ENCODE measurements at regions not wholly inside any gene's neighbourhood (a gene's known extent, or its start where the extent isn't known, plus 50 kb on each side); places are given as distances from the start of the nearest gene placed in this dataset.

DNA sequence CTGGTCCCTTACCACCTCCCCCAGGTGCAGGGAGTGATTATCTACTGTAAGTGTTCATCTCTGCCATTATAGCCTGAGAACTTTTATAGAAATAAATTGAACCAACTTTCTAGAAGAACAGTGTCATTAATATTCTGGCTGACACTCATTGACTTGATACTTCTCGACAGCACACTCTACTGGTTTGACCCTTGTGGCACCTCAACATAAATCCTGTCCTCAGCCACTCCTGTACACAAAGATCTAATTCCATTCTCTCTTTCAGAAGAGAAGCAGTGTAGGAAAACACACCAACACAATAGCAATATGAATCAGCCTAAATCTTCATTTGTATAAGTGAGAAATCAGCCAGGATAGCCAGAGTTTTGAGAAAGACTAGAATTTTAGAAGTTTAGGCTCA is 417.7 kb downstream of the TAF11L14 start:
- Histone ChIP-seq H3K9me3 (no peaks in the 10 kb centered on the region), H3K36me3 (no peaks in the 10 kb centered on the region), H3K4me3 (no peak overlapping the region), H3K27me3 (no peaks in the 10 kb centered on the region), H3K4me1 (no peaks in the 10 kb centered on the region), H3K27ac (no peak overlapping the region)
- WGBS, 5 donors = 14 to 20% (median 16%) methylated on average over 1 of the region's 1 CpG
- TF ChIP-seq EP300 (IDR thresholded peaks at IDR 0.05) (no peak), POLR2A (IDR thresholded peaks at IDR 0.05) (no peak), POLR2AphosphoS5 (IDR thresholded peaks at IDR 0.05) (no peak)
- TF ChIP-seq, protein P1, sequence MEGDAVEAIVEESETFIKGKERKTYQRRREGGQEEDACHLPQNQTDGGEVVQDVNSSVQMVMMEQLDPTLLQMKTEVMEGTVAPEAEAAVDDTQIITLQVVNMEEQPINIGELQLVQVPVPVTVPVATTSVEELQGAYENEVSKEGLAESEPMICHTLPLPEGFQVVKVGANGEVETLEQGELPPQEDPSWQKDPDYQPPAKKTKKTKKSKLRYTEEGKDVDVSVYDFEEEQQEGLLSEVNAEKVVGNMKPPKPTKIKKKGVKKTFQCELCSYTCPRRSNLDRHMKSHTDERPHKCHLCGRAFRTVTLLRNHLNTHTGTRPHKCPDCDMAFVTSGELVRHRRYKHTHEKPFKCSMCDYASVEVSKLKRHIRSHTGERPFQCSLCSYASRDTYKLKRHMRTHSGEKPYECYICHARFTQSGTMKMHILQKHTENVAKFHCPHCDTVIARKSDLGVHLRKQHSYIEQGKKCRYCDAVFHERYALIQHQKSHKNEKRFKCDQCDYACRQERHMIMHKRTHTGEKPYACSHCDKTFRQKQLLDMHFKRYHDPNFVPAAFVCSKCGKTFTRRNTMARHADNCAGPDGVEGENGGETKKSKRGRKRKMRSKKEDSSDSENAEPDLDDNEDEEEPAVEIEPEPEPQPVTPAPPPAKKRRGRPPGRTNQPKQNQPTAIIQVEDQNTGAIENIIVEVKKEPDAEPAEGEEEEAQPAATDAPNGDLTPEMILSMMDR (IDR thresholded peaks at IDR 0.05) = no peak
- no peak for DNase-seq
- intact Hi-C loops (cut with DNase I; ENCODE audit: low total_unique reads) = no loop called here

DNA sequence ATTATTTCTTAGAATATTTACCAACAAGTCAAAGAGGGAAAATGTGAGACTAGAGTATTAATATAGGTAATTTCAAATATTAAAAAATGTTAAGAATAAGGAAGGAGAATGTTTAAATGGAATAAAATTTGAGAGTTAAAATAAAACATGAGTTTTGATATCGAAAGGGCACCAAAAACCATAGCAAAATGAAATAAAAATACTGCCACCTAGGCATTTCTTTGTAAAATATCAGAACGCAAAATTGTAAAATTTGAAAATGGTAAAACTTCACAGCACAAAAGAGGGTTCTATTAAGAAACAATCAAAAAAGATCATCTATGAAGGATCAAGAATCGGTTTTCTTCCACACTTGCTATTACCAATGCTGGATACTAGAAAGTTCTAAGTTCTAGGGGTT is 418.3 kb downstream of the TAF11L14 start:
- Histone ChIP-seq H3K9me3 (no peaks in the 10 kb centered on the region), H3K4me3 (no peak overlapping the region), H3K27ac (no peak overlapping the region), H3K4me1 (no peaks in the 10 kb centered on the region), H3K36me3 (no peaks in the 10 kb centered on the region), H3K27me3 (no peaks in the 10 kb centered on the region)
- TF ChIP-seq EP300 (IDR thresholded peaks at IDR 0.05) (no peak), POLR2A (IDR thresholded peaks at IDR 0.05) (no peak), POLR2AphosphoS5 (IDR thresholded peaks at IDR 0.05) (no peak)
- TF ChIP-seq, protein P1 (IDR thresholded peaks at IDR 0.05) = no peak
- no peak for DNase-seq
- WGBS, 5 donors = 78 to 92% (median 89%) methylated on average over 3 of the region's 3 CpGs
- intact Hi-C loops (cut with DNase I; ENCODE audit: low total_unique reads) = no loop called here

DNA sequence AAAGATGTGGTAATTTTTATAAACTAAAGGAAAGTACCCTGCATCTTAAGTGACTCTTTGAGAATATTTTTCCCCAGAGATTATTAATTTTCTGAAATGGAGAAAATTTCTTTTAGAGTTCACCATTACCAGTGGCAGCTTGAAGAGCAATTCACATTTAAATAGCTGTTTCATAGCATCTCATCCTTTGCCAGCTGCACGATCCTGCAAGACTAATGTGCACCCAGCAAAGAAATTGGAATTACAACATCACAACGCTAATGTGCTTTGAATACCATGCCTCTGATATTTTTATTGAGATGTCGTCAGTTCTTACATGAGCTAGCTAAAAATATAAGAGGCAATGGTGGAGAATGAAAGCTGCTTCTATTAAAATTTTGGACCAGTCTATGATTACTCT is 423.5 kb downstream of the TAF11L14 start:
- TF ChIP-seq EP300 (IDR thresholded peaks at IDR 0.05) (no peak), POLR2A (IDR thresholded peaks at IDR 0.05) (no peak), POLR2AphosphoS5 (IDR thresholded peaks at IDR 0.05) (no peak)
- TF ChIP-seq, protein P1 (IDR thresholded peaks at IDR 0.05) = no peak
- Histone ChIP-seq H3K4me1 (no peaks in the 10 kb centered on the region), H3K9me3 (no peaks in the 10 kb centered on the region), H3K27me3 (no peaks in the 10 kb centered on the region), H3K4me3 (no peak overlapping the region), H3K27ac (no peak overlapping the region), H3K36me3 (no peaks in the 10 kb centered on the region)
- intact Hi-C loops (cut with DNase I; ENCODE audit: low total_unique reads) = no loop called here
- WGBS, 5 donors = 75 to 89% (median 85%) methylated on average over 3 of the region's 3 CpGs
- DNase-seq = no peak

DNA sequence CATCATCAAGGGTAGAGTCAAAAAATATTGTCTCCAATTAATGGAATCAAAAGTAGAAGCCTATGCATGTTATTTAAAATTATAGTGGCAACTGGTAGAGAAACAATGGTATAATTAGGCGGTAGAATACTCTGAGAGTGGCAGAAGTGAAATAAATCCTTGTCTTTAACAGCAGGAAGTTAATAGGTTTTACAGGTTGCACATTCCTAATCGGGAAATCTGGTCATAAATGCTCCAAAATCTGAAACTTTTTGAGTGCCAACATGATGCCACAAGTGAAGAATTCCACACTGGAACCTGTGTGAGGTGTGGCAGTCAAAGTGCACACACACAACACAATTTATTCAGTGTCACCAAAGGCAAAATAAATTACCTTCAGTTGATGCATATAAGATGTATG is 433.4 kb downstream of the TAF11L14 start:
- intact Hi-C loops (cut with DNase I; ENCODE audit: low total_unique reads) = no loop called here
- Histone ChIP-seq H3K27me3 (no peaks in the 10 kb centered on the region), H3K36me3 (no peaks in the 10 kb centered on the region), H3K4me3 (no peak overlapping the region), H3K4me1 (no peaks in the 10 kb centered on the region), H3K27ac (no peak overlapping the region), H3K9me3 (no peaks in the 10 kb centered on the region)
- no peak for DNase-seq
- TF ChIP-seq, protein P1 (IDR thresholded peaks at IDR 0.05) = no peak
- TF ChIP-seq POLR2A (IDR thresholded peaks at IDR 0.05) = no peak
- TF ChIP-seq EP300 (IDR thresholded peaks at IDR 0.05) = no peak
- 50 to 79% (median 65%) methylated on average over 2 of the region's 2 CpGs for WGBS, 5 donors
